B cell (primary cell): ENCODE measurements at regions not wholly inside any gene's neighbourhood (a gene's known extent, or its start where the extent isn't known, plus 50 kb on each side); places are given as distances from the start of the nearest gene placed in this dataset.
A peak's percentile ranks its signal among the peaks of the same experiment; 100 is the strongest.
"Not testable (repeated sequence)": the region's sequence is repeated elsewhere in the genome, so short reads cannot be mapped to it uniquely, and the experiment has no call there.

Experiments used
- ATAC-seq: fragments of 200-7000 bp; cut with Tn5 transposase; one replicate; pipeline ENCODE4 v1.10.0; 2021; ENCODE audit warnings: low read depth, mild to moderate bottlenecking, moderate number of reproducible peaks, moderate library complexity
- CTCF ChIA-PET: fragments of 350-600 bp; sonication (Branson Sonifier 250); formaldehyde crosslinking; loops from one replicate; lab custom pipeline; 2021; ENCODE audit warnings: antibody characterized with exemption, inconsistent platforms; lab: Charles Lee
- POLR2A ChIA-PET: fragments of 350-600 bp; sonication (Branson Sonifier 250); formaldehyde crosslinking; loops from one replicate; lab custom pipeline; 2021; ENCODE audit warnings: antibody characterized with exemption; lab: Charles Lee
- DNase-seq: peaks from one replicate; pipeline ENCODE4 v3.0.0; 2013
- H2AFZ ChIP-seq: 2 replicates; pipeline ENCODE4 v1.6.1; 2012; ENCODE audit warnings: mild to moderate bottlenecking, low read depth, low read length; ENCODE audit not compliant: insufficient read depth, poor library complexity, severe bottlenecking
- H3K27ac ChIP-seq, 2 donors: 1 replicate in 1 of 2; 2 replicates in 1 of 2; pipeline ENCODE4 v1.5.1; 2012 to 2013; ENCODE audit warnings: low read length in 2 of 2, mild to moderate bottlenecking in 2 of 2, moderate library complexity in 1 of 2
- H3K27me3 ChIP-seq, 4 experiments: fragments of 200-600 bp in 1 of 4; sonication (generic) in 1 of 4; replicated peaks in 1 of 4; 1 replicate in 2 of 4; 2 replicates in 2 of 4; pipeline versions ENCODE4 v1.6.1 to v1.7.0; 2013 to 2016; ENCODE audit warnings: low read length in 3 of 4, mild to moderate bottlenecking in 2 of 4, mixed read lengths in 1 of 4, moderate library complexity in 1 of 4; ENCODE audit not compliant: insufficient read depth in 4 of 4, control insufficient read depth in 3 of 4; ENCODE audit errors: control extremely low read depth in 1 of 4
- H3K36me3 ChIP-seq, 2 experiments: replicated peaks in 1 of 2; 1 replicate in 1 of 2; 2 replicates in 1 of 2; pipeline versions ENCODE4 v1.6.1 to v1.7.1; 2013; ENCODE audit warnings: low read length in 1 of 2; ENCODE audit not compliant: insufficient read depth in 2 of 2, control insufficient read depth in 1 of 2; ENCODE audit errors: control extremely low read depth in 1 of 2, extremely low read depth in 1 of 2
- H3K4me1 ChIP-seq, 2 donors: fragments of 200-600 bp in 1 of 2; sonication (generic) in 1 of 2; 1 replicate in 1 of 2; 2 replicates in 1 of 2; pipeline versions ENCODE4 v1.5.1 to v1.6.1; 2013 to 2017; ENCODE audit warnings: low read length in 2 of 2; ENCODE audit not compliant: control insufficient read depth in 2 of 2, insufficient read depth in 2 of 2
- H3K4me2 ChIP-seq: replicated peaks from 2 replicates; pipeline ENCODE3; 2012; ENCODE audit warnings: mild to moderate bottlenecking, low read depth, low read length; ENCODE audit not compliant: poor library complexity, severe bottlenecking
- H3K4me3 ChIP-seq, 5 experiments: fragments of 200-600 bp in 1 of 5; sonication (generic) in 1 of 5; 1 replicate in 3 of 5; 2 replicates in 2 of 5; pipeline versions ENCODE4 v1.5.1 to v1.7.0; 2011 to 2016; ENCODE audit warnings: low read length in 4 of 5, mild to moderate bottlenecking in 4 of 5, low read depth in 2 of 5, control low read depth in 1 of 5, moderate library complexity in 1 of 5; ENCODE audit not compliant: insufficient read depth in 1 of 5; ENCODE audit errors: control extremely low read depth in 1 of 5, extremely low read depth in 1 of 5
- H3K79me2 ChIP-seq: fragments of 200-600 bp; sonication (generic); one replicate; pipeline ENCODE4 v1.6.0; 2016; ENCODE audit warnings: low read length; ENCODE audit not compliant: control insufficient read depth, insufficient read depth
- H3K9ac ChIP-seq: fragments of 200-600 bp; sonication (generic); 2 replicates; pipeline ENCODE4 v1.6.1; 2017; ENCODE audit warnings: mild to moderate bottlenecking, low read length, moderate library complexity
- H3K9me3 ChIP-seq, 3 donors: one replicate each; pipeline versions ENCODE4 v1.6.1 to v1.7.1; 2013; ENCODE audit warnings: low read length in 2 of 3; ENCODE audit not compliant: control insufficient read depth in 2 of 3, insufficient read depth in 1 of 3; ENCODE audit errors: control extremely low read depth in 1 of 3
- H4K20me1 ChIP-seq: 2 replicates; pipeline ENCODE4 v1.6.0; 2012; ENCODE audit warnings: mild to moderate bottlenecking, low read length; ENCODE audit not compliant: insufficient read depth, control insufficient read depth, poor library complexity, severe bottlenecking
- H3K27ac Mint-ChIP-seq: one replicate; pipeline ENCODE4 v1.8.0; 2021; ENCODE audit warnings: mixed read lengths
- H3K27me3 Mint-ChIP-seq: one replicate; pipeline ENCODE4 v1.8.0; 2021; ENCODE audit warnings: mixed read lengths
- H3K4me1 Mint-ChIP-seq: one replicate; pipeline ENCODE4 v1.8.0; 2021; ENCODE audit warnings: mixed read lengths
- H3K4me3 Mint-ChIP-seq: one replicate; pipeline ENCODE4 v1.8.0; 2021; ENCODE audit warnings: mixed read lengths
- H3K9me3 Mint-ChIP-seq: one replicate; pipeline ENCODE4 v1.8.0; 2022; ENCODE audit warnings: mixed read lengths; ENCODE audit not compliant: insufficient read depth
- CTCF ChIP-seq: fragments of 200-600 bp; IDR thresholded peaks from one replicate; pipeline ENCODE4 v1.8.0; 2022; ENCODE audit warnings: antibody characterized with exemption, mild to moderate bottlenecking
- EZH2 ChIP-seq: IDR thresholded peaks from 2 replicates; pipeline ENCODE4 v1.6.1; 2012; ENCODE audit warnings: borderline replicate concordance, low read depth, mild to moderate bottlenecking, moderate library complexity, low read length; ENCODE audit not compliant: insufficient read depth, poor library complexity, severe bottlenecking
- WGBS: methylation state at CpG from one replicate; pipeline ENCODE4 v1.1.5; 2013; ENCODE audit warnings: missing lambda C conversion rate; ENCODE audit not compliant: insufficient coverage; 5-methylcytosine and 5-hydroxymethylcytosine counted together
- intact Hi-C: fragments of 100-400 bp; cut with micrococcal nuclease; formaldehyde crosslinking; loops from one replicate; pipeline ENCODE4 v1.10.0; 2022

- H3K4me3 Mint-ChIP-seq = no peak overlapping the region
- H3K9me3 ChIP-seq = peaks cover 25 to 97% (median 46%) of the 10 kb centered on the region in 3 donors
- intact Hi-C loops = no loop called here
- no peaks in the 10 kb centered on the region for H3K27me3 ChIP-seq
- H3K4me3 ChIP-seq = no peak overlapping the region
- H3K9ac ChIP-seq = no peak overlapping the region
- 82% methylated on average over 8 of the region's 8 CpGs for WGBS
- DNase-seq = no peak
- no peaks in the 10 kb centered on the region for H3K4me1 ChIP-seq
- TF ChIP-seq CTCF = peak; percentile 7
- TF ChIP-seq EZH2 = no peak
- H3K27me3 Mint-ChIP-seq = no peaks in the 10 kb centered on the region
- ATAC-seq = no peak
- H3K27ac Mint-ChIP-seq = no peak overlapping the region
- H3K9me3 Mint-ChIP-seq = peaks cover 62% of the 10 kb centered on the region
- no peaks in the 10 kb centered on the region for H4K20me1 ChIP-seq
- H3K27ac ChIP-seq = no peak overlapping the region
- no peak overlapping the region for H3K4me2 ChIP-seq
- H3K36me3 ChIP-seq = no peaks in the 10 kb centered on the region
- CTCF ChIA-PET = no interaction called here
- H3K79me2 ChIP-seq = no peaks in the 10 kb centered on the region
- POLR2A ChIA-PET = no interaction called here
- H3K4me1 Mint-ChIP-seq = no peaks in the 10 kb centered on the region
- H2AFZ ChIP-seq = no peak overlapping the region
These were observed 1130.0 kb downstream of the RPIA start for GRCh38 chr2:89821455-89821945.

GRCh38 chr2:89822342-89822741 lies 1130.9 kb downstream of the RPIA start:
- H3K4me2 ChIP-seq, H3K27me3 ChIP-seq, H3K9ac ChIP-seq, H3K27ac Mint-ChIP-seq, H4K20me1 ChIP-seq, H3K27me3 Mint-ChIP-seq, ATAC-seq, H3K79me2 ChIP-seq, DNase-seq, H3K4me3 Mint-ChIP-seq, H3K4me1 ChIP-seq, POLR2A ChIA-PET, H3K27ac ChIP-seq, CTCF ChIA-PET, H3K36me3 ChIP-seq, H3K4me1 Mint-ChIP-seq, H3K4me3 ChIP-seq, intact Hi-C loops, H2AFZ ChIP-seq: not testable (repeated sequence)
- H3K9me3 ChIP-seq = peaks cover 26 to 93% (median 50%) of the 10 kb centered on the region in 3 donors
- H3K9me3 Mint-ChIP-seq = peaks cover 68% of the 10 kb centered on the region
- 78% methylated on average over 11 of the region's 11 CpGs for WGBS
